RWPE1 (cell line): ENCODE measurements at regions not wholly inside any gene's neighbourhood (a gene's known extent, or its start where the extent isn't known, plus 50 kb on each side); places are given as distances from the start of the nearest gene placed in this dataset.
A peak's percentile ranks its signal among the peaks of the same experiment; 100 is the strongest.

Experiments used
- CTCF ChIA-PET: fragments of 350-600 bp; sonication (Branson Sonifier 250); formaldehyde crosslinking; extraction: SDS; loops from one replicate; lab custom pipeline; 2021; lab: Yijun Ruan, JAX
- POLR2A ChIA-PET: fragments of 400-600 bp; formaldehyde crosslinking; extraction: SDS; loops from one replicate; lab custom pipeline; 2020; ENCODE audit warnings: antibody characterized with exemption; ENCODE audit not compliant: low non-redundant PET; lab: Yijun Ruan, JAX
- DNase-seq: peaks from one replicate; pipeline ENCODE4 v3.0.0; 2012; ENCODE audit warnings: low spot score
- H3K27ac ChIP-seq: fragments of 450-650 bp; 2 replicates; pipeline ENCODE4 v1.5.1; 2017
- CTCF ChIP-seq: fragments of 450-650 bp; conservative IDR thresholded peaks from 2 replicates; pipeline ENCODE4 v1.5.1; 2017; ENCODE audit warnings: low read depth, mild to moderate bottlenecking

- ChIA-PET CTCF (no interaction called here), POLR2A (no interaction called here)
- DNase-seq, result no peak
- no peak for TF ChIP-seq CTCF
- no peak overlapping the region for H3K27ac ChIP-seq
Measured at GRCh38 chr17:13400491-13400890, 201.2 kb downstream of the HS3ST3A1 start.

- no peak overlapping the region for H3K27ac ChIP-seq
- no peak for TF ChIP-seq CTCF
- ChIA-PET POLR2A (no interaction called here), CTCF (no interaction called here)
- no peak for DNase-seq
Measured at GRCh38 chr17:13398853-13399252, 202.9 kb downstream of the HS3ST3A1 start.

- no peak for DNase-seq
- no peak for TF ChIP-seq CTCF
- CTCF ChIA-PET, result no interaction called here
- POLR2A ChIA-PET, result no interaction called here
- H3K27ac ChIP-seq, result no peak overlapping the region
Measured at GRCh38 chr17:13398091-13398490, 203.6 kb downstream of the HS3ST3A1 start.

GRCh38 chr17:13395862-13396261, 205.9 kb downstream of the HS3ST3A1 start:
- POLR2A ChIA-PET, result no interaction called here
- DNase-seq, result peak; percentile 26
- TF ChIP-seq CTCF, result no peak
- CTCF ChIA-PET, result interaction anchor here (0.6 kb wide), 1 partner anchor 964 kb away, joined by 3 read pairs; no protein-coding TSS in a partner anchor
- H3K27ac ChIP-seq, result peak overlapping the region; percentile 70

GRCh38 chr17:13395346-13395745, 206.4 kb downstream of the HS3ST3A1 start:
- POLR2A ChIA-PET, result no interaction called here
- CTCF ChIA-PET, result interaction anchor here (0.6 kb wide), 1 partner anchor 963 kb away, joined by 3 read pairs; no protein-coding TSS in a partner anchor
- TF ChIP-seq CTCF, result no peak
- H3K27ac ChIP-seq, result peak overlapping the region; percentile 70; the same call in 1 of the 2 replicates
- no peak for DNase-seq

GRCh38 chr17:13393841-13394710, 207.7 kb downstream of the HS3ST3A1 start:
- TF ChIP-seq CTCF, result no peak
- ChIA-PET POLR2A (no interaction called here), CTCF (no interaction called here)
- no peak overlapping the region for H3K27ac ChIP-seq
- DNase-seq, result peak; percentile 48
